Testis (tissue), 2 donors: ENCODE measurements at regions not wholly inside any gene's neighbourhood (a gene's known extent, or its start where the extent isn't known, plus 50 kb on each side); places are given as distances from the start of the nearest gene placed in this dataset.
A peak's percentile ranks its signal among the peaks of the same experiment; 100 is the strongest.

Experiments used
- DNase-seq: peaks from one replicate; pipeline ENCODE4 v3.0.0-alpha.2; 2019
- H3K27ac ChIP-seq, 2 donors: fragments of 200-600 bp; sonication (generic); one replicate each; pipeline ENCODE4 v1.5.1; 2019
- H3K27me3 ChIP-seq: fragments of 200-600 bp; sonication (generic); one replicate; pipeline ENCODE4 v1.5.1; 2019
- H3K36me3 ChIP-seq: fragments of 200-600 bp; sonication (generic); one replicate; pipeline ENCODE4 v1.5.1; 2017; ENCODE audit warnings: low read depth; ENCODE audit errors: missing control alignments
- H3K4me1 ChIP-seq: fragments of 200-600 bp; sonication (generic); one replicate; pipeline ENCODE4 v1.5.1; 2019
- H3K4me3 ChIP-seq, 2 donors: fragments of 200-600 bp; sonication (generic); one replicate each; pipeline ENCODE4 v1.5.1; 2017 to 2019
- H3K9me3 ChIP-seq: fragments of 200-600 bp; sonication (generic); one replicate; pipeline ENCODE4 v1.5.1; 2017
- POLR2A ChIP-seq: fragments of 450-650 bp; IDR thresholded peaks from one replicate; pipeline ENCODE4 v1.6.1; 2017; ENCODE audit warnings: antibody characterized with exemption, mild to moderate bottlenecking, moderate library complexity
- WGBS, 2 donors: methylation state at CpG; one replicate each; pipeline ENCODE4 v1.1.5; 2018; 5-methylcytosine and 5-hydroxymethylcytosine counted together
- intact Hi-C: fragments of 100-400 bp; cut with DNase I; formaldehyde crosslinking; loops from one replicate; pipeline ENCODE4 v1.15.1; 2023; ENCODE audit warnings: low total_unique reads
- TF ChIP-seq, protein P1 (sequence below), 3 experiments: fragments of 450-650 bp in 2 of 3; fragments of 200-600 bp in 1 of 3; sonication (generic) in 1 of 3; IDR thresholded peaks; one replicate each; pipeline ENCODE4 v1.5.1; 2016 to 2019; ENCODE audit warnings: antibody characterized with exemption in 3 of 3, mild to moderate bottlenecking in 2 of 3, moderate library complexity in 1 of 3

DNA sequence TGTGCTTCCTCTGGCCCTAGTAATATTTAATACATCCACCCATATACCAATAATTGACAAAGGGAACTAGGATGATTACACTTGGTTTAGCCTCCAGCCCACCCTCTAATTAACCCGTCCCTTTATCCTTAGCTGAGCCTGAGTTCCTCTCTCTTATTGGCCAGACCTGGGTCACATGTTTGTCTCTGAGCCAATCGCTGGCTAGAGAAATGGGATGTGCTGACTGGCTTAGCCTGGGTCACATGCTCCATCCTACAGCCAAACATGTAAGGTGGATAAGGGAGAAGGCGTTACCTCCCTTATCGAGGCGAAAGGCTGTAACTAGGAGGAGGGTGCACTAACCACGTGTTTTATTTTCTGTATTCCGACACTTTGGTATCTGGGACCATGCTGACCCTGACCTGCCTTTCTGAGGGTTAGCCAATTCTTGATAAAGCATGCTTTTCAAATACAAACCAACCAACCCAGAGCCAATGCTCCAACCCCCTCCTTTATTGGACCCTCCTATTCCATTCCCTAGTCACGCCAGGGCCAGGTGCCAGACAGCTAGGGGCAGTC is 262.7 kb downstream of the PREX1 start:
- Histone ChIP-seq H3K4me1 (no peaks in the 10 kb centered on the region), H3K27me3 (no peaks in the 10 kb centered on the region), H3K9me3 (no peaks in the 10 kb centered on the region), H3K4me3 (peak overlapping the region in 1 of 2 donors; percentile 36), H3K36me3 (no peaks in the 10 kb centered on the region), H3K27ac (no peak overlapping the region)
- intact Hi-C loops, result no loop called here
- TF ChIP-seq POLR2A, result no peak
- TF ChIP-seq, protein P1, sequence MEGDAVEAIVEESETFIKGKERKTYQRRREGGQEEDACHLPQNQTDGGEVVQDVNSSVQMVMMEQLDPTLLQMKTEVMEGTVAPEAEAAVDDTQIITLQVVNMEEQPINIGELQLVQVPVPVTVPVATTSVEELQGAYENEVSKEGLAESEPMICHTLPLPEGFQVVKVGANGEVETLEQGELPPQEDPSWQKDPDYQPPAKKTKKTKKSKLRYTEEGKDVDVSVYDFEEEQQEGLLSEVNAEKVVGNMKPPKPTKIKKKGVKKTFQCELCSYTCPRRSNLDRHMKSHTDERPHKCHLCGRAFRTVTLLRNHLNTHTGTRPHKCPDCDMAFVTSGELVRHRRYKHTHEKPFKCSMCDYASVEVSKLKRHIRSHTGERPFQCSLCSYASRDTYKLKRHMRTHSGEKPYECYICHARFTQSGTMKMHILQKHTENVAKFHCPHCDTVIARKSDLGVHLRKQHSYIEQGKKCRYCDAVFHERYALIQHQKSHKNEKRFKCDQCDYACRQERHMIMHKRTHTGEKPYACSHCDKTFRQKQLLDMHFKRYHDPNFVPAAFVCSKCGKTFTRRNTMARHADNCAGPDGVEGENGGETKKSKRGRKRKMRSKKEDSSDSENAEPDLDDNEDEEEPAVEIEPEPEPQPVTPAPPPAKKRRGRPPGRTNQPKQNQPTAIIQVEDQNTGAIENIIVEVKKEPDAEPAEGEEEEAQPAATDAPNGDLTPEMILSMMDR (IDR thresholded peaks at IDR 0.05), result no peak
- DNase-seq, result peak; percentile 69
- WGBS, 2 donors, result 25 to 42% methylated on average over 8 of the region's 8 CpGs

DNA sequence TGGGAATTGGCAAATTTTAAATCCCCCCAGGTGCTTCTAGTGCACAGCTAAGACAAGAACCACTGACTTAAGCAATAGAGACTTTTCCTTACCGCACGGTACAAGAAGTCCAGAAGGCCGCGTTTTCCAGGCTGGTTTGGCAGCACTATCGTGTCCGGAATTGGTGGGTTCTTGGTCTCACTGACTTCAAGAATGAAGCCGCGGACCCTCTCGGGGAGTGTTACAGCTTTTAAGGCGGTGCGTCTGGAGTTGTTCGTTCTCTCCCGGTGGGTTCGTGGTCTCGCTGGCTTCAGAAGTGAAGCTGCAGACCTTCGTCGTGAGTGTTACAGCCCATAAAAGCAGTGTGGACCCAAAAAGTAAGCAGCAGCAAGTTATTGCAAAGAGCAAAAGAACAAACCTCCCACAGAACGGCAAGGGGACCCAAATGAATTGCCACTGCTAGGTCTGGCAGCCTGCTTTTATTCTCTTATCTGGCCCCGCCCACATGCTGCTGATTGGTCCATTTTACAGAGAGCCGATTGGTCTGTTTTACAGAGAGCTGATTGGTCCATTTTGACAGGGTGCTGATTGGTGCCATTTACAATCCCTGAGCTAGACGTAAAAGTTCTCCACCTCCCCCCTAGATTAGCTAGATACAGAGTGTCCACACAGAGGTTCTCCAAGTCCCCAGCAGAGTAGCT is 264.5 kb downstream of the PREX1 start:
- H3K4me1 ChIP-seq, result no peaks in the 10 kb centered on the region
- TF ChIP-seq, protein P1 (IDR thresholded peaks at IDR 0.05), result no peak
- peak; percentile 16 for TF ChIP-seq POLR2A
- H3K36me3 ChIP-seq, result no peaks in the 10 kb centered on the region
- no peaks in the 10 kb centered on the region for H3K27me3 ChIP-seq
- DNase-seq, result peak; percentile 86
- intact Hi-C loops, result no loop called here
- peak overlapping the region; percentile 18 to 36 for H3K4me3 ChIP-seq
- H3K9me3 ChIP-seq, result no peaks in the 10 kb centered on the region
- WGBS, 2 donors, result 62 to 86% methylated on average over 20 to 21 of the region's 21 CpGs
- H3K27ac ChIP-seq, result no peak overlapping the region

DNA sequence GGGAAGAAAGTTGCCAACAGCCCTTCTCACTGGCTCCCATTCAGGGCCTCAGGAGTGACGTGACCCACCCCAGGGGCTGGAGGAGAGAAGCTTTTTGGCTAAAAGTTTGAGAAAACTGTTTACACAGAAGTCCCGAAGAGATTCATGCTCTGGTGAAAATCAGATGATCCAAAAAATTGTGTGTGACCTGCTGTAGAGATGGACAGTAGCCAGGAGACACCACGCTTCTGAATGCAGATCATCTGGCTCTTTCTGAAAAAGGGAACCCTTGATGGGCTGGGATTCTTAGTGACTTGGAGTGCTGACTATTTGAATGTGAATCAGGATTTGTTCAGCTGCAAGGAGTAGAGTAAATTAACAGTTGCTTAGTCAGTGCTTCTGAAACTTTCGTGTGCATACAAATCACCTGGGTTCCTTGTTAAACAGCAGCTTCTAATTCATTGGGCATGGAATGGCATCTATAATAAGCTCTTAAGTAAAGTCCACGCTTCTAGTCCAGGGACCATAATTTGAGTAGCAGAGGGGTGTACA is 265.1 kb downstream of the PREX1 start:
- intact Hi-C loops, result no loop called here
- no peak for TF ChIP-seq POLR2A
- TF ChIP-seq, protein P1 (IDR thresholded peaks at IDR 0.05), result no peak
- Histone ChIP-seq H3K36me3 (no peaks in the 10 kb centered on the region), H3K9me3 (no peaks in the 10 kb centered on the region), H3K27me3 (no peaks in the 10 kb centered on the region), H3K4me1 (no peaks in the 10 kb centered on the region), H3K4me3 (peak overlapping the region; percentile 18 to 33), H3K27ac (no peak overlapping the region)
- 53 to 79% methylated on average over 5 of the region's 5 CpGs for WGBS, 2 donors
- DNase-seq, result no peak

DNA sequence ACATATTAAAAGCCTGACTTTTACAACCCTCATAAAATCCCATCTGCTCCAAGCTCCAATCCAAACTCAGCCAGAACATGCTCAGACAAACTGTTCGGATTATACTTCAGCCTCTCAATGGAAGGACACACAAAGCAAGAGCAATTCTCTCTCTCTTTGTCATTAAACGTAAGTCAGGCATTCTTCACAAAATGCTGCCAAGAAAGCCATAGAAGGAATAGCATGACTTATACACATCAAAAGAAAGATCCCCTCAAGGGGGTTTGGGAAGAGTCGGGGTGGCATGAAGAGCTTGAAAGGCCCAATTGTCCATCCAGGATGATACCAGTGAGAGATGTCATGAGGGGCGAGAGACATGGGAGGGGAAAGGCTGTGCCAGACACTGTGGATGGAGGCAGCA is 268.9 kb downstream of the PREX1 start:
- Histone ChIP-seq H3K4me1 (no peaks in the 10 kb centered on the region), H3K4me3 (no peak overlapping the region), H3K27ac (no peak overlapping the region), H3K27me3 (no peaks in the 10 kb centered on the region), H3K9me3 (no peaks in the 10 kb centered on the region), H3K36me3 (no peaks in the 10 kb centered on the region)
- WGBS, 2 donors, result 87 to 90% methylated on average over 4 of the region's 4 CpGs
- intact Hi-C loops, result no loop called here
- no peak for DNase-seq
- TF ChIP-seq, protein P1 (IDR thresholded peaks at IDR 0.05), result no peak
- TF ChIP-seq POLR2A, result no peak
